ENCODE measurements at regions not wholly inside any gene's neighbourhood (a gene's known extent, or its start where the extent isn't known, plus 50 kb on each side); places are given as distances from the start of the nearest gene placed in this dataset.

GRCh38 chr4:28259951-28260350, 1399.3 kb downstream of the STIM2 start:
- no peak for TF ChIP-seq CTCF (IDR thresholded peaks at IDR 0.05)
- no peak for TF ChIP-seq SIN3A (IDR thresholded peaks at IDR 0.05; ENCODE audit: borderline replicate concordance, insufficient read depth, low read depth, low read length)

Data from Panc1 (cell line).